ENCODE measurements at regions not wholly inside any gene's neighbourhood (a gene's known extent, or its start where the extent isn't known, plus 50 kb on each side); places are given as distances from the start of the nearest gene placed in this dataset.

DNA sequence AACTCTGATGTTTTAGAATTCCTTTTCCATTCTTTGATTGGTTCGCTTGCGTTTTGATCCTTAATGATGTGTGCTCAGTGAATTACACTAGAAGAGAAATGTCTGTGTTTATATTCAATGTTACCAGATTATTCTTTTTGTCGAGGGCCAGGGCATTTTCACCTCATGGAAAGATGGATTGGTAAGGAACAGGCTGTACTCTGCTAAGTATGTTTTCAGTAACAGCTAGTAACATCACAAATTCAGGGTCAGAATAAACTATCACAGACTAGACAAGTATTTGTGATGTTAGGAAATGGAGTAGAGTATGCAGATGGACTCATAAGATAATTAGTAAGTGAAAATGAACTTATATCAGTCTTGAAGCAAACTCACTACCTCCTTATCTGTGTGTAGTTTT lies 235.6 kb downstream of the SOX4 start:
- TF ChIP-seq, protein P1, sequence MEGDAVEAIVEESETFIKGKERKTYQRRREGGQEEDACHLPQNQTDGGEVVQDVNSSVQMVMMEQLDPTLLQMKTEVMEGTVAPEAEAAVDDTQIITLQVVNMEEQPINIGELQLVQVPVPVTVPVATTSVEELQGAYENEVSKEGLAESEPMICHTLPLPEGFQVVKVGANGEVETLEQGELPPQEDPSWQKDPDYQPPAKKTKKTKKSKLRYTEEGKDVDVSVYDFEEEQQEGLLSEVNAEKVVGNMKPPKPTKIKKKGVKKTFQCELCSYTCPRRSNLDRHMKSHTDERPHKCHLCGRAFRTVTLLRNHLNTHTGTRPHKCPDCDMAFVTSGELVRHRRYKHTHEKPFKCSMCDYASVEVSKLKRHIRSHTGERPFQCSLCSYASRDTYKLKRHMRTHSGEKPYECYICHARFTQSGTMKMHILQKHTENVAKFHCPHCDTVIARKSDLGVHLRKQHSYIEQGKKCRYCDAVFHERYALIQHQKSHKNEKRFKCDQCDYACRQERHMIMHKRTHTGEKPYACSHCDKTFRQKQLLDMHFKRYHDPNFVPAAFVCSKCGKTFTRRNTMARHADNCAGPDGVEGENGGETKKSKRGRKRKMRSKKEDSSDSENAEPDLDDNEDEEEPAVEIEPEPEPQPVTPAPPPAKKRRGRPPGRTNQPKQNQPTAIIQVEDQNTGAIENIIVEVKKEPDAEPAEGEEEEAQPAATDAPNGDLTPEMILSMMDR (IDR thresholded peaks at IDR 0.05; ENCODE audit: low read length) = no peak
- TF ChIP-seq EZH2phosphoT487 (IDR thresholded peaks at IDR 0.05; ENCODE audit: low read length) = no peak

All from MM.1S (cell line).